Endothelial cell (in vitro differentiated cells): ENCODE measurements at regions not wholly inside any gene's neighbourhood (a gene's known extent, or its start where the extent isn't known, plus 50 kb on each side); places are given as distances from the start of the nearest gene placed in this dataset.
A peak's percentile ranks its signal among the peaks of the same experiment; 100 is the strongest.

Experiments used
- DNase-seq: peaks from one replicate; pipeline ENCODE4 v3.0.0; 2021; ENCODE audit warnings: low spot score
- H3K27ac Mint-ChIP-seq: one replicate; pipeline ENCODE4 v1.8.0; 2021; ENCODE audit warnings: mixed read lengths, inconsistent platforms; ENCODE audit not compliant: unreplicated experiment
- H3K27me3 Mint-ChIP-seq: one replicate; pipeline ENCODE4 v1.8.0; 2021; ENCODE audit warnings: mild to moderate bottlenecking, moderate library complexity, mixed read lengths, inconsistent platforms; ENCODE audit not compliant: unreplicated experiment
- H3K36me3 Mint-ChIP-seq: one replicate; pipeline ENCODE4 v1.8.0; 2021; ENCODE audit warnings: mild to moderate bottlenecking, low read depth, mixed read lengths, inconsistent platforms; ENCODE audit not compliant: unreplicated experiment
- H3K4me1 Mint-ChIP-seq: one replicate; pipeline ENCODE4 v1.8.0; 2021; ENCODE audit warnings: mild to moderate bottlenecking, mixed read lengths, inconsistent platforms; ENCODE audit not compliant: unreplicated experiment
- H3K4me3 Mint-ChIP-seq: one replicate; pipeline ENCODE4 v1.8.0; 2021; ENCODE audit warnings: mild to moderate bottlenecking, mixed read lengths, inconsistent platforms; ENCODE audit not compliant: unreplicated experiment
- H3K9me3 Mint-ChIP-seq: one replicate; pipeline ENCODE4 v1.8.0; 2021; ENCODE audit warnings: mixed read lengths, inconsistent platforms; ENCODE audit not compliant: unreplicated experiment
- CTCF ChIP-seq: fragments of 200-600 bp; sonication (generic); IDR thresholded peaks from one replicate; pipeline ENCODE4 v1.5.0; 2021; ENCODE audit warnings: antibody characterized with exemption; ENCODE audit not compliant: unreplicated experiment

- no peak for TF ChIP-seq CTCF
- no peak for DNase-seq
- H3K27me3 Mint-ChIP-seq = no peaks in the 10 kb centered on the region
- peaks cover 8% of the 10 kb centered on the region for H3K9me3 Mint-ChIP-seq
- no peaks in the 10 kb centered on the region for H3K4me1 Mint-ChIP-seq
- no peaks in the 10 kb centered on the region for H3K36me3 Mint-ChIP-seq
- H3K4me3 Mint-ChIP-seq = no peak overlapping the region
- no peak overlapping the region for H3K27ac Mint-ChIP-seq
Measured at GRCh38 chr13:34048652-34049051, 230.7 kb downstream of the RFC3 start.

- no peak for TF ChIP-seq CTCF
- H3K9me3 Mint-ChIP-seq = peaks cover 8% of the 10 kb centered on the region
Measured at GRCh38 chr13:34056733-34057258, 238.8 kb downstream of the RFC3 start.

GRCh38 chr13:34064456-34065205, 246.7 kb downstream of the RFC3 start:
- peak; percentile 3 for DNase-seq
- no peaks in the 10 kb centered on the region for H3K9me3 Mint-ChIP-seq
- no peak for TF ChIP-seq CTCF
- H3K4me1 Mint-ChIP-seq = peaks cover 9% of the 10 kb centered on the region
- H3K4me3 Mint-ChIP-seq = no peak overlapping the region
- peak overlapping the region; percentile 89 for H3K27ac Mint-ChIP-seq
- H3K27me3 Mint-ChIP-seq = no peaks in the 10 kb centered on the region
- H3K36me3 Mint-ChIP-seq = no peaks in the 10 kb centered on the region

More at GRCh38 chr13:34056733-34057258, 238.8 kb downstream of the RFC3 start:
- Mint-ChIP-seq H3K4me1 (peaks cover 8% of the 10 kb centered on the region), H3K4me3 (no peak overlapping the region), H3K27me3 (no peaks in the 10 kb centered on the region), H3K27ac (no peak overlapping the region), H3K36me3 (no peaks in the 10 kb centered on the region)
- DNase-seq = no peak

- DNase-seq = no peak
- H3K4me1 Mint-ChIP-seq = peaks cover 9% of the 10 kb centered on the region
- TF ChIP-seq CTCF = no peak
- no peaks in the 10 kb centered on the region for H3K27me3 Mint-ChIP-seq
- no peaks in the 10 kb centered on the region for H3K36me3 Mint-ChIP-seq
- H3K9me3 Mint-ChIP-seq = no peaks in the 10 kb centered on the region
- no peak overlapping the region for H3K27ac Mint-ChIP-seq
- H3K4me3 Mint-ChIP-seq = no peak overlapping the region
Measured at GRCh38 chr13:34065928-34066327, 248.0 kb downstream of the RFC3 start.

- DNase-seq = no peak
- peaks cover 9% of the 10 kb centered on the region for H3K4me1 Mint-ChIP-seq
- H3K36me3 Mint-ChIP-seq = no peaks in the 10 kb centered on the region
- H3K27me3 Mint-ChIP-seq = no peaks in the 10 kb centered on the region
- H3K4me3 Mint-ChIP-seq = no peak overlapping the region
- H3K9me3 Mint-ChIP-seq = no peaks in the 10 kb centered on the region
- no peak overlapping the region for H3K27ac Mint-ChIP-seq
- TF ChIP-seq CTCF = no peak
Measured at GRCh38 chr13:34066344-34066743, 248.4 kb downstream of the RFC3 start.
